ENCODE measurements at regions not wholly inside any gene's neighbourhood (a gene's known extent, or its start where the extent isn't known, plus 50 kb on each side); places are given as distances from the start of the nearest gene placed in this dataset.

- in situ Hi-C loops (cut with MboI; ENCODE audit: low sequenced_read_pairs): loop anchor here (10.0 kb wide), 1 partner anchor 123 kb away; no protein-coding TSS in a partner anchor
These were observed 64.7 kb upstream of the XCR1 start for GRCh38 chr3:46091741-46092701.

DNA sequence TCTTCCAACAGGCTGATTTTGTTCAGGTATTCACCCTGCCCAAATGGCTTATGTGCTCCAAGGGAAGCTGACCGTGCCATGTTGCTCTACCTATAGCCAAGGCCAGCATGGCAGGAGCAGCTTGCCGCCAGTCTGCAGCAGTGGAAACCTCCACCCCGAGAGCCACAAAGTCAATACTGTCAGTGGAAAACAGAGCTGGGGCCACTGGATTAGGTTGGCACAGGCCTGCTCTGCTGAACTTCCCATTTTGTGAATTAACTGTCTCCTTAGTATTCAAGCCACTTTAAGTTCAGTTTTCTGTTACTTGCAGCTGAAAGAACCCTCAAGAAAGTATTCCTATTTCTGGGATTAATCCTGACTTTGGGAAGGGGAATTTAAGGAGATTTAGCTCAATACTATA, 63.8 kb upstream of the XCR1 start:
- in situ Hi-C loops (cut with MboI; ENCODE audit: low sequenced_read_pairs): loop anchor here (10.0 kb wide), 1 partner anchor 124 kb away; no protein-coding TSS in a partner anchor

- in situ Hi-C loops (cut with MboI; ENCODE audit: low sequenced_read_pairs): loop anchor here (10.0 kb wide), 1 partner anchor 125 kb away; no protein-coding TSS in a partner anchor
These were observed 62.9 kb upstream of the XCR1 start for GRCh38 chr3:46090161-46090591.

- in situ Hi-C loops (cut with MboI; ENCODE audit: low sequenced_read_pairs): loop anchor here (10.0 kb wide), 2 partner anchors 125 to 285 kb away; partner anchors contain the start of gene CCR5
These were observed 62.1 kb upstream of the XCR1 start for GRCh38 chr3:46089237-46090011.

GRCh38 chr3:46087871-46088270, 60.6 kb upstream of the XCR1 start:
- in situ Hi-C loops (cut with MboI; ENCODE audit: low sequenced_read_pairs): loop anchor here (10.0 kb wide), 1 partner anchor 287 kb away; the partner anchor contains the start of gene CCR5

- in situ Hi-C loops (cut with MboI; ENCODE audit: low sequenced_read_pairs): loop anchor here (10.0 kb wide), 1 partner anchor 288 kb away; the partner anchor contains the start of gene CCR5
These were observed 59.7 kb upstream of the XCR1 start for GRCh38 chr3:46086986-46087385.

DNA sequence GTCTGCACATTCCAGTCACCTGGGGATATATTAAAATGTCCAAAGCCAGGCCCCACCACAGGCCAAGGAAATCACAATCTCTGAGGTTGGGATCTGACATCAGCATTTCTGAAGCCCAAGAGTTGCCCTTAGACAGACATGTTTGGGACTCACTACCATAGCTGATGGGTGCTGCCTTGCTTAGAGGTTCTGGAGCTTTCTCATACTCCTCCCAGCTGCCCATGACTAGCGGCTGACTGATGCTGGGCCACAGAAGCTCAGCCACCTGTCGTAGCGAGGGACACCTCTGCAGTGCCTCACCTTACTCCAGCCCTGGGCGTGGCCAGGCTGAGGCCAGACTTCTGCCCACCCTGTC, 58.8 kb upstream of the XCR1 start:
- in situ Hi-C loops (cut with MboI; ENCODE audit: low sequenced_read_pairs): loop anchor here (10.0 kb wide), 1 partner anchor 289 kb away; the partner anchor contains the start of gene CCR5

DNA sequence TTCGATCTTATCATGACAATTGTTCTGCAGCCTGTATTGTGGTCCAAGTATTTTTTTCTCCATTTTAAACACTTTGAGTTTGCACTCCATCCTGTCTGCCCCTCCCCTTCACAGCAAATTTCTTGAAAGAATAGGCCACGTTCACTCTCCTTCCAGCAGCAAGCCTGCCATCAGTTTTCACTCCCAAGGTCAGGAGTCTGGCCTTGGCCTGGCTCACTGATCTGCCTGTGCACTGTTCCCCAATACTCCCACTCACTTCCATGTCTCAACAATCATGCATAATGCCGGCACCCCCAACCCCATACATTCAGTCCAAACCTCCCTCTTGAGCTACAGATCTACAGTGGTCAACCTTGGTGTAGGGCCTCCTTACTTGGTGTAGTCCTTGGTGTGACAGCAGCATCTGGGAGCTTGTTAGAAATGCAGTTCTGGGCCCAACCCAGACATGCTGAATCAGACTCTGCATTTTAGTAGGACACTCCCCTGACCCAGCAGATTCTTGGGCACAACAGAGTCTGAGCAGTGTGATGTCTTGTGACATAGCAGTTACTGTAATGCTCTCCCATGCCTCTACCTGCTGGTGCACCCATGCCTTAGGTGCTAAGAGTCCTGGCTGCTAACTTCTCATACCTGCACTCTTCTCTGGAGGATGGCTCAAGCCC, 58.3 kb upstream of the XCR1 start:
- in situ Hi-C loops (cut with MboI; ENCODE audit: low sequenced_read_pairs): loop anchor here (10.0 kb wide), 1 partner anchor 289 kb away; the partner anchor contains the start of gene CCR5

DNA sequence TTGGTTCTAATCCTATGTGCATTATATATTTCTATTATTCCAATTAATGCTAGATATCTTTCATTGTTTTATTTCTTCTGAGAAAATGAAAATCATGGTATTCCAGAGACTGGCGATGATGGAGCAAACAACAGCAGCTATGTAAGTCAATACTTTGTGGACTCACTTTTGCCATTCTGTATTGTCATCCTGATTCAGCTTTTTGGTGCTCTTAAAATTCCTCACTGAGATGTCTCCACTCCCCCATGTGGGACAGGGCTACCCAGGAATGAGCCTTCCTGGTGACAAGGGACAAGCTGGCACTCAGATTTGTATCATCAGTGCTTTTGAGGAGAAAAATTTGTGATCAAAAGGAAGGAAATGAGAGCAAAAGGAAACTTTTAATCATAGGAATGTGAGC, 56.7 kb upstream of the XCR1 start:
- in situ Hi-C loops (cut with MboI; ENCODE audit: low sequenced_read_pairs): loop anchor here (10.0 kb wide), 1 partner anchor 291 kb away; the partner anchor contains the start of gene CCR5

DNA sequence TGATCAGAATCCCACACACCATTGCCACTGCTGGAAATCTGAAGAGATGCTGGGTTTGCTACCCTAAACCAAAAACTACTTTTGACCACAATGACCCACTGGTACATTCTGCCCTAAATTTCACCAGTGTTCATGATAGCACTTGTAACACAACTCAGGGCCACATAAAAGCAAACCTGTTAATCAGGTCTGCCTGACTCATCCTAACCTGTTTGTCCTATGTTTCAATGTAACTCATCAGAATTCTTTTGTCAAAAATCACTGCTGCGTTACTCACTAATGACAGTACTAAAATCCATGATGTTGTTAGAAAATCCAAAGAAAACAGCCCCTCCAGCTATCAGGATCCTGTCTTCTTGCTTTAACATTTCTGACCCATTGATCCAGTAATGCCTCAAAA, 55.6 kb upstream of the XCR1 start:
- in situ Hi-C loops (cut with MboI; ENCODE audit: low sequenced_read_pairs): loop anchor here (10.0 kb wide), 1 partner anchor 292 kb away; the partner anchor contains the start of gene CCR5

GRCh38 chr3:46082021-46082420, 54.7 kb upstream of the XCR1 start:
- in situ Hi-C loops (cut with MboI; ENCODE audit: low sequenced_read_pairs): loop anchor here (10.0 kb wide), 1 partner anchor 293 kb away; the partner anchor contains the start of gene CCR5

GRCh38 chr3:46080969-46081345, 53.7 kb upstream of the XCR1 start:
- in situ Hi-C loops (cut with MboI; ENCODE audit: low sequenced_read_pairs): loop anchor here (10.0 kb wide), 1 partner anchor 294 kb away; the partner anchor contains the start of gene CCR5

- in situ Hi-C loops (cut with MboI; ENCODE audit: low sequenced_read_pairs): loop anchor here (10.0 kb wide), 1 partner anchor 294 kb away; the partner anchor contains the start of gene CCR5
These were observed 53.1 kb upstream of the XCR1 start for GRCh38 chr3:46080124-46080968.

DNA sequence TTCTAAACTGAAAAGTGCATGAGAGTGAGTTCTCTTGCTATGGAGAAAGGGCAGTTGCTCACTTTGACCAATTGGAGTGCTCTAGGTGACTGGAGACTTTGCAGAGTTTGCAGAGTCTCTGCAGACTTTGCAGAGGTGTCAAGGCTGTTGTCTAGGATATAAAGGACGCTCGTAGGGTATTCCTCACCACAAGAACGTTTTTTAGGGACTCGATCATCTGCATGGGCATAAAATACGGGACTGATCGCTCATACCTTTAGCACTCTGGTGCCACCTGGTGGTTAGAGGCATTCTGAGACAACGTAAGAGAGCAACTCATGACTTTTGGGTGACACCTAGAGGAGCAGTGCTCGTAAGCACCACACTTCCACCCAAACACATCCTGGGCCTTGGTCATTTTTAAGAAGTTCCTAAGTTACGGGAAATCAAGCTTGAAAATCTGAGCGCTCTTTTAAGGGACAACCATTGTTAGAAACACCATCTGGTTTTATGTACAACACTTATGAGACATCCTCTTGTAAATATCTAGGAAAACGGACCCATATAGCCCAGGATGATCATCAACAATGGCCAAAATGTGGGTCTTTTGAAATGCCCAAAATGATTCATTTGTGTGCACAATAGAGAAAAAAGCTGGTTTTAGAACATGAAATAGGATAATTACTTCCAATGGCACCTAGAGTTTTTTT, 51.6 kb upstream of the XCR1 start:
- in situ Hi-C loops (cut with MboI; ENCODE audit: low sequenced_read_pairs): loop anchor here (10.0 kb wide), 1 partner anchor 134 kb away; the partner anchor contains the start of gene CXCR6

Data from HL-60/S4 (cell line).